Activated CD4-positive, alpha-beta T cell treated with anti-CD3 and anti-CD28 coated beads, Interleukin-2, amount 10 ng/mL, durations not matched to agents 7 days and 5 days (primary cell): ENCODE measurements at regions not wholly inside any gene's neighbourhood (a gene's known extent, or its start where the extent isn't known, plus 50 kb on each side); places are given as distances from the start of the nearest gene placed in this dataset.

Experiments
- CTCF ChIA-PET: fragments of 350-600 bp; sonication (Branson Sonifier 250); formaldehyde crosslinking; loops from one replicate; lab custom pipeline; 2021; ENCODE audit warnings: antibody characterized with exemption; lab: Charles Lee
- POLR2A ChIA-PET: fragments of 350-600 bp; sonication (Branson Sonifier 250); formaldehyde crosslinking; loops from one replicate; lab custom pipeline; 2021; ENCODE audit warnings: antibody characterized with exemption; lab: Charles Lee
- DNase-seq: peaks from one replicate; pipeline ENCODE4 v3.0.0-alpha.2; 2020
- H3K27ac Mint-ChIP-seq: one replicate; pipeline ENCODE4 v1.8.0; 2021; ENCODE audit warnings: mild to moderate bottlenecking, moderate library complexity, mixed read lengths
- H3K27me3 Mint-ChIP-seq: one replicate; pipeline ENCODE4 v1.8.0; 2021; ENCODE audit warnings: mixed read lengths
- H3K36me3 Mint-ChIP-seq: one replicate; pipeline ENCODE4 v1.8.0; 2021; ENCODE audit warnings: low read depth, mixed read lengths
- H3K4me1 Mint-ChIP-seq: one replicate; pipeline ENCODE4 v1.8.0; 2021; ENCODE audit warnings: mixed read lengths
- H3K4me3 Mint-ChIP-seq: one replicate; pipeline ENCODE4 v1.8.0; 2021; ENCODE audit warnings: mild to moderate bottlenecking, moderate library complexity, mixed read lengths
- H3K9me3 Mint-ChIP-seq: one replicate; pipeline ENCODE4 v1.8.0; 2021; ENCODE audit warnings: mixed read lengths

DNA sequence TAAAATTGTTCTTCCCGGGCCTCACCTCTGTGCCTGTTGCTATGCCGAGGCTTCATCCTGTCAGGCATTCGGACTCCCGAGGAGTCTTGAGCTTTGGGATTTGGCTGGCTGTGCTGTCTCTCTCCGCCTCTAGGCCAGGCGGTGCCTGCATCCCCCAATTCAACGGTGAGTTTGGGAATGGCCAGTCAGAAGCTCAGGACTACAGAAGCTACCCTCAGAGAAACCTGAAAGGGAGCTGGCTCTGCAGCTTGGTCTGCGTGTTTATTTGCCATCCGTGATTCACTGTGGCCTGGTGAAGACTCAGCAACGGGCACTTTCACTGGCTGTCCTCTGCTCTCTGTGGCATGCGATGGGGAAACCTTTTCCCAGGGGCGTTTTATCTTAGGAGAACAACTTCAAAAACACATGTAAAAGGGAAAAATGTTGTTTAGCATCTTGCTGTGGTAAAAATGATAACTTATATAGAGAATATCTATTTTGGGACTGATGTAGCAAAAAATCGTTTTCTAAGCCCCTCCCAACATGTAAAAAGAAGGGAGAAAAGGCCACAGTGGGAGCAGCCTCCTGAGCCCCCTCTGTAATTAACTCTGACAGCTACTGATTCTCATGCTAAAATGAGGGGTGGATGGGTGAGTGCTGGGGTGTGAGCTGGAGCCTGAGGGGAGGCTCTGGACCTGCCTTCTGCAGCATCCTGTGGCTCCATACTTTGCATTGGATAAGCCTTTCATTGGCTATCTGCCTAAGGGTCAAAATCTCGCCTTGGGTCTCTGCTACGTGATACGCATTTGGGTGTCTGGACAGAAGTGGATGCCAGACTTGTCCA, 103.4 kb upstream of the KLHL25 start:
- no peak for DNase-seq
- peaks cover 4% of the 10 kb centered on the region for H3K9me3 Mint-ChIP-seq
- POLR2A ChIA-PET, result no interaction called here
- CTCF ChIA-PET, result no interaction called here
- peaks cover 9% of the 10 kb centered on the region for H3K27me3 Mint-ChIP-seq
- no peaks in the 10 kb centered on the region for H3K36me3 Mint-ChIP-seq
- H3K27ac Mint-ChIP-seq, result no peak overlapping the region
- no peaks in the 10 kb centered on the region for H3K4me1 Mint-ChIP-seq
- no peak overlapping the region for H3K4me3 Mint-ChIP-seq

DNA sequence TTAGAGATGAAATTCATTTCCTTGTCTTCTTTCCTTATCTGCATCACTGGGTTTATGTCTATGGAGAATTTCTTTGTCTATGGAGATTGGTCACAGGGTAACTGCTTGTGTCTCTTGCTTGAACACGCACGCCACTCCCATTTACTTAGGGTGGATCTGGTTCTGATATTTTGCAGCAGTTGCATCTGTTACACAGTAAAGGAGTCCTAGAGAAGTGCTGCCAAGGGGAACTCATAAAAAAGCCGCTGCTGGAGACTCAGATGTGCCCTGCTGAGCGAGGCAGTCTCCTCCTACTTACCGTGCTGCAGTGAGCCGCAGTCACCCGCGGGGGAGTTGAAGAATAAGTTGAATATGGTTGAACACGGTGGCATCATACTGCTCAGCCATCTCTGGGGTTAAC, 105.2 kb upstream of the KLHL25 start:
- Mint-ChIP-seq H3K4me3 (no peak overlapping the region), H3K9me3 (peaks cover 4% of the 10 kb centered on the region), H3K27me3 (peaks cover 8% of the 10 kb centered on the region), H3K4me1 (no peaks in the 10 kb centered on the region), H3K27ac (no peak overlapping the region), H3K36me3 (no peaks in the 10 kb centered on the region)
- no peak for DNase-seq
- CTCF ChIA-PET, result no interaction called here
- POLR2A ChIA-PET, result no interaction called here

DNA sequence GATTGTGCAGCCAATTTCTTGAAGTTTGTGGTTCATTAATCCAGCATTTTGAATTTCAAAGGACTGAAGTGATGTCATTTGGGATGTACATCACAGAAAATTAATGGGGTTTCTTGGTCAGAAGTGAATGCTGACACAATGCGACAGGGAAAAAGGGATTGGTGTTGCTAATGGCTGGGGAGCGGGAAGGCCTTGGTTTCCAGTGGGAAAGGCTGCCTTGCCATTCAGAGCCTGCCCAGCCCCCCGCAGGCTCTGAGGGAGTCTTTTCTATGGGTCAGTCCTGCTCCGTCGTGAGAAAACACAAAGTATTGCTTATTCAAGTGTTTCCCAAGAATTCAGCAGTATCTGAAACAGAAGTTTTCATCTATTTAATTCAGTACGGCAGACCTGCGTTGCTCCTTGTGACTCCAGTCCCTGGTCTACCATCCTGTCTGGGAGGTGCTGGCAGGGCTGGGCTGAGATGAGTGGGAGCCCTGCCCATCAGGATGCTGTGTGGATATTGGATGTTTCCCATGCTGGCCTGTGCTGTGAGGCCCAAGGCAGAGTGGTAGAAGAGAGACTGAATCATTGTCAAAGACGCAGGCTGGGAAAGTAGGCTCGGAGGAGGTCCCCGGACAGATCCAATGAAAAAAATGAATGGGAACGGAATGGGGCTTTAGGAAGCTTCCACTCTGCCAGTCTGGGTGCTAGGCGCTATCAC, 111.2 kb upstream of the KLHL25 start:
- Mint-ChIP-seq H3K9me3 (no peaks in the 10 kb centered on the region), H3K27ac (no peak overlapping the region), H3K36me3 (no peaks in the 10 kb centered on the region), H3K27me3 (peaks cover 9% of the 10 kb centered on the region), H3K4me3 (no peak overlapping the region), H3K4me1 (no peaks in the 10 kb centered on the region)
- ChIA-PET CTCF (no interaction called here), POLR2A (no interaction called here)
- no peak for DNase-seq

DNA sequence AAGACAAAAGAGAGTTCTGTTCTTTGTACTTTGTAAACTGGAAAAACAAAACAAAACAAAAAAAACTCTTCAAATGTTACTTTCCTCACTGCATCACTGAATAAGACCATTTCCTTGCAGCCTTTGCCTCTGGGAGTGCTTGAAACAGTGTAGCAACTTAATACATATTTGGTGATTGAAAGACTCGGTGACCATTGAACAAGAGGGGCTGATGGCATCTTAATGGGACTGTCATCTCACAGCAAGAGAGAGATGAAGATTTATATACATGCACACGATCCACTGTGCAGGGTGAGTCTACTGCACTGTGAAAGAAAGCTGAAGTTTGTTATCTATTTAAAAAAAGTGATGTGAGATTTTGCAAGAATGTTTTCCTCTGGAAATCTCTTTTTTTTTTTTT, 111.9 kb upstream of the KLHL25 start:
- no peaks in the 10 kb centered on the region for H3K9me3 Mint-ChIP-seq
- no peak overlapping the region for H3K4me3 Mint-ChIP-seq
- peaks cover 9% of the 10 kb centered on the region for H3K27me3 Mint-ChIP-seq
- ChIA-PET CTCF (no interaction called here), POLR2A (no interaction called here)
- H3K27ac Mint-ChIP-seq, result no peak overlapping the region
- no peaks in the 10 kb centered on the region for H3K4me1 Mint-ChIP-seq
- no peak for DNase-seq
- H3K36me3 Mint-ChIP-seq, result no peaks in the 10 kb centered on the region

DNA sequence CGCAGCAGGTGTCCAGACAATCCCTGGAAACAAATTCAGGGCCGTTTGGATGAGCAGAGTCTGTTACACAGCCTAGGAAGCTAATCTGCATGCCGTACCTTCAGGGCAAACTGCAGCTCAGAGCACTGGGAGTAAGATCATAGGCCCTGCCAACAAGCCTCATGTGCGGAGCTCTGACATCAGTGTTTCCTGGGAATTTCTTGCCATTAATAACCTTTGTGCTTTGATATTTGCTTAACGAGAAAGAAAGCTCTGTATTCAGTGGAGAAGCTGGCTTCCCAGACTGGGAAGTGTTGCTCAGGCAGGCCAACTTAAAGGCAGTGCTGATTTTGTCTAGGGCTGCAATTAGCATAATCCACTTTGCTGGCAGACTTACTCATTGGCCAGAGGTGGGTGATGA, 116.1 kb upstream of the KLHL25 start:
- Mint-ChIP-seq H3K4me1 (no peaks in the 10 kb centered on the region), H3K4me3 (no peak overlapping the region), H3K27ac (no peak overlapping the region), H3K27me3 (peaks cover 3% of the 10 kb centered on the region), H3K9me3 (no peaks in the 10 kb centered on the region), H3K36me3 (no peaks in the 10 kb centered on the region)
- CTCF ChIA-PET, result interaction anchor here (0.6 kb wide), 2 partner anchors 32 to 484 kb away, joined by 3 read pairs; no protein-coding TSS in a partner anchor
- POLR2A ChIA-PET, result no interaction called here
- no peak for DNase-seq

DNA sequence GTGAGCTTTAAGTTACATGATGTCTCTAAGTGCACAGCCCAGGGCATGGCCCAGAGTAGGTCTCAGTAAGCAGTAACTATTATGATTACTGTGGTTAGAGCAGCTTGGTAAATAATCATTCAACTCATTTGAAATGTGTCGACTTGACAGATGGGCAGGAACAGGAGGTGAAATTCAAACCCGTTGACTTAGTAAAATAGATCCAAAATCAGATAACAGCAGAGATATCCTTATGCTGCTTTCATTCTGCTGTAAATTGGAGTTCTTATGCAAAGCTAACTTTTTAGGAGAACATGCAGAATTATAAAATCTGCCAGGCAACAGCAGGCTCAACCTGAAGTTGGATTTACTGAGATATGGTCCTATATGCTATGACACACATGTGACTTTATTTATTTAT, 118.7 kb upstream of the KLHL25 start:
- no peaks in the 10 kb centered on the region for H3K36me3 Mint-ChIP-seq
- CTCF ChIA-PET, result no interaction called here
- no peaks in the 10 kb centered on the region for H3K9me3 Mint-ChIP-seq

DNA sequence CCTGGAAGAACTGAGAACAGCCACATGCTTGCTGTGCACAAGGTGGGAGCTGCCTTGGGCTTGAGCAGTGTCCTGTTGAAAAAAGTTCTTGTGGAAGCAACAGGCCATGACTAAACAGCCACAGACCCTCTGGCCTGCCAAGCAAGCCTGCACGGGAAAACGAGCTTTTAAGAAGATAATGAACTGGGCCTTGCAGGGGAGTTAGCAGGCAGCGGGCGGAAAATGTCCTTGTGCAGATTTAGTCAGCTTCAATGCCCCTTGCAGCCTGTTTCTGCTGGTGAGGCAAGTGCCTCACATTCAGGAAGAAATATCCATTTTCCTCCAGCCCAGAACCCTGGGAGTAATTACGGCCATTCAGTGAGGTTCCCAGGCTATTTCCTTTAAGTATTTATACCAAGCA, 126.2 kb upstream of the KLHL25 start:
- no peaks in the 10 kb centered on the region for H3K9me3 Mint-ChIP-seq
- H3K4me1 Mint-ChIP-seq, result no peaks in the 10 kb centered on the region
- ChIA-PET CTCF (no interaction called here), POLR2A (no interaction called here)
- no peak overlapping the region for H3K27ac Mint-ChIP-seq
- H3K4me3 Mint-ChIP-seq, result no peak overlapping the region
- DNase-seq, result no peak
- H3K27me3 Mint-ChIP-seq, result no peaks in the 10 kb centered on the region
- H3K36me3 Mint-ChIP-seq, result no peaks in the 10 kb centered on the region

More for the DNA sequence above, 118.7 kb upstream of the KLHL25 start:
- no peaks in the 10 kb centered on the region for H3K27me3 Mint-ChIP-seq
- H3K4me3 Mint-ChIP-seq, result no peak overlapping the region
- POLR2A ChIA-PET, result no interaction called here
- H3K4me1 Mint-ChIP-seq, result no peaks in the 10 kb centered on the region
- H3K27ac Mint-ChIP-seq, result no peak overlapping the region
- no peak for DNase-seq

DNA sequence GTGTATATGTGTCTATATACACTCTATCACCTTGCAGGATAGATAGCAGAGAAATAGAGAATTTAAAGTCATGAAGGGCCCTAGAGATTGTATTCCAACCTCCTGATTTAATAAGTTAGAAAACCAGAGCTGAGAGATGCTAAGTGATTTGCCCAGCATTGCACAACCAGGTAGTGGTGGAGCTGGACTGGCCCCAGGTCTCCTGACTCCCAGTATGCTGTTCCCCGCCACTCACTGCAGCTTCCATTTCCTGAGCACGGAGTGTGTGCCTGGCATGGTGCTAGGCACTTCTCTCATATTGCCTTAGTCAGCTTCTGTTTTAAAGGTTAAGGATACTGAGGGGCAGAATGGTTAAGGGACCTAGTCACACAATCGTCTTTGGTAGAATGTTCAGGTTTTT, 129.4 kb upstream of the KLHL25 start:
- Mint-ChIP-seq H3K4me1 (peaks cover 10% of the 10 kb centered on the region), H3K27ac (no peak overlapping the region), H3K27me3 (no peaks in the 10 kb centered on the region), H3K4me3 (no peak overlapping the region), H3K9me3 (no peaks in the 10 kb centered on the region), H3K36me3 (no peaks in the 10 kb centered on the region)
- no peak for DNase-seq
- POLR2A ChIA-PET, result no interaction called here
- CTCF ChIA-PET, result no interaction called here

DNA sequence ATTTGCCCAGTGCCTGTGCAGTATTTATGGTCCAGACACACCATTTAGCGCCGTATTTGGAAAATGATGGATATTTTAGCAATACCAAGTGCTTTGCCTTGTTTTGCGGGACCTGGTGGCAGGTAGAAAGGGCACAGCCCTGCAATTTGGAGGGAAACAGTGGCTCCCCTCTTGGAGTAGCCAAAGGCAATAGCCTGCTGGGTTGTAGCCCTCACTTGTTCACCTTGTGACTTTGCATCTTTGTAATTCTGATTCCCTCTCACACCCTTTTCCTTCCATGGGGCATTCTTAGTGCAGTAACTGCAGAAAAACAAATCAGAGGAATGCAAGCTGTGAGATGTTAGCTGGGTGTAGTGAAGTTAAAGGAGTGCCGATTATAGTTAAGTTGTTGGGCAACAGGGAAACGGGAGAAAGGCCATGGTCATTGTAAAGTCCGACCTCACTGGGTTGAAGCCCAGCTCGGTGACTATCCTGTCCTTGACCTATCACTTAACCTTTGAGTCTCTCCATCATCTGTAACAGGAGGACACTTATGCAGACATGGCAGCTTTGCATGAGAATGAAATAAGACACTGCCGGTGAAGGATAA, 131.0 kb upstream of the KLHL25 start:
- DNase-seq, result no peak
- Mint-ChIP-seq H3K36me3 (no peaks in the 10 kb centered on the region), H3K4me1 (peaks cover 10% of the 10 kb centered on the region), H3K27ac (no peak overlapping the region), H3K9me3 (no peaks in the 10 kb centered on the region), H3K4me3 (no peak overlapping the region), H3K27me3 (no peaks in the 10 kb centered on the region)
- ChIA-PET POLR2A (no interaction called here), CTCF (no interaction called here)

DNA sequence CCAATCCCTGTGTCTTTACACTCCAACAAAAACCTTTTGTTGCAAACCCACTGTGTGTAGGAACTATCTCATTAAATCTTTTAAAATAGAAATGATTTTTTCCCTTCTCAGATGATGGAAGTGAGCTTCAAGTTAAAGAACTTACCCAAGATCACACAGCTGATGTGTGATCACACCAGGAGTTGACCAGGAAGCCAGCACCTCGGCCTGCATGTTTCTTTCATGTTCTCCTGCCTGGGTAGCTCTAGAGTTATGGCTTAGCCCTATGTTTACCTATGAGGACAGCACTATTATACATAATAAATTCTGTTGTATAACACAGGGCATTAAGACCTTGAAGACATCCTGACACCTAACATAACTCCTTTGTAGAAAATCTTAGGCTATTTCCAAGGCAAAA, 132.1 kb upstream of the KLHL25 start:
- H3K4me1 Mint-ChIP-seq, result peaks cover 10% of the 10 kb centered on the region
- H3K27ac Mint-ChIP-seq, result no peak overlapping the region
- no peaks in the 10 kb centered on the region for H3K27me3 Mint-ChIP-seq
- no peaks in the 10 kb centered on the region for H3K9me3 Mint-ChIP-seq
- H3K4me3 Mint-ChIP-seq, result no peak overlapping the region
- POLR2A ChIA-PET, result no interaction called here
- CTCF ChIA-PET, result no interaction called here
- no peaks in the 10 kb centered on the region for H3K36me3 Mint-ChIP-seq
- no peak for DNase-seq

DNA sequence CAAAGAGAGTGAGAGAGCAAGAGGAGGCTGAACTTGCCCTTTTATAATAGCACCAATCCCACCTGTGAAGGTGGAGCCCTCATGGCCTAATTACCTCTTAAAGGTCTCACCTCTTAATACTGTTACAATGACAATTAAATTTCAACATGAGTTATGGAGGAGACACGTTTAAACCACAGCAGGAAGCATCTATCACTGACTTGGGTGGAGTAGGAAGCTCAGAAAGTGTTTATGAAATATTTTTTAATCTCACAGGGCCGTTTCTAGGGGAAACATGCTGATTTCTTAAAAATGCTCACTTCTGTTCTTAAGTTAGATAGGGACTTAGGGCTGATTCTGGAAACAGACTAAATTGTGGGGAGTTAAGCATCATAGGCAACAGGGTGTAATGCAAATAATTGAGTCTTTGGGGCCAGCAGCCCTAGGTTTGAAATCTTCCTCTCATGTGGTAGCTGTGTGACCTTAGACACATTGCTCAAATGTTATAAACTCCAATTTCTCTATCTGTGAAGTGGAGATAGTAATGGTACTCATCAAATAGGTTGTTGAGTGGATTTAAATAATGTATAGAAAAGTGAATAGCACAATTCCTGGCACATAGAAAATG, 133.3 kb upstream of the KLHL25 start:
- ChIA-PET CTCF (no interaction called here), POLR2A (no interaction called here)
- H3K27me3 Mint-ChIP-seq, result no peaks in the 10 kb centered on the region
- DNase-seq, result no peak
- H3K36me3 Mint-ChIP-seq, result no peaks in the 10 kb centered on the region
- H3K4me3 Mint-ChIP-seq, result no peak overlapping the region
- H3K4me1 Mint-ChIP-seq, result peaks cover 10% of the 10 kb centered on the region
- H3K9me3 Mint-ChIP-seq, result no peaks in the 10 kb centered on the region
- H3K27ac Mint-ChIP-seq, result no peak overlapping the region

DNA sequence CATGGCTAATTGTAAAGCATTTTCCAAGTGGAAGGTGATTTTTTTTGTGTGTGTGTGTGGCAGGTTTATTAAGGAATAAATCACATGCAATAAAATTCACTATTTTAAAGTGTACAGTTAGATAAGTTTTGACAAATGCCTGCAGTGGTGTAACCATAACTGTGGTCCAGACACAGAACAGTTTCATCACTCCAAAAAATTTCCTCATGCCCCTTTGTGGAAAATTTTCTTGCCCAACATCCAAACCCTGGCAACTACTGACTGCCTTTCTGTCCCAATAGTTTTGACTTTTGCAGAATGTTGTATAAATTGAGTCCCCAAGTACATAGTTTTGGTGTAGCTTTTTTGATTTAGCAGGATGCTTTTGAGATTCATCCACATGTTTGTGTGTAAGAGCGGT, 135.1 kb upstream of the KLHL25 start:
- Mint-ChIP-seq H3K27me3 (no peaks in the 10 kb centered on the region), H3K4me3 (no peak overlapping the region), H3K27ac (no peak overlapping the region), H3K9me3 (no peaks in the 10 kb centered on the region), H3K4me1 (peaks cover 10% of the 10 kb centered on the region), H3K36me3 (no peaks in the 10 kb centered on the region)
- POLR2A ChIA-PET, result no interaction called here
- no peak for DNase-seq
- CTCF ChIA-PET, result no interaction called here

DNA sequence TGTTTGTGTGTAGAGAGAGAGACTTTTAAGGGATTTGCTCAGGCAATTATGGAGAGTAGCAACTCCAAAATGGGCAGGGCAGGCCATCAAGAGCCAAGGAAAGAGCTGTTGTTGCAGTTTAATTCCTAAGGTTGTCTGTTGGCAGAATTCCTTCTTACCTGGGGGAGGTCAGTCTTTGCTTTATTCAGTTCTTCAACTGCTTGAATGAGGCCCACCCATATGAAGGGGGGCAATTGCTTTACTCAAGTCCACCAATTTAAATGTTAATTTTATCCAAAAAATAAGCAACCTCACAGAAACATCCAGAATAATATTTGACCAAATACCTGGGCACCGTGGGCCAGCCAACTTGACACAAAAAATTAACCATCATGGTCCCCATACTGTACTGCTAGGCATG, 137.7 kb upstream of the KLHL25 start:
- POLR2A ChIA-PET, result no interaction called here
- Mint-ChIP-seq H3K27ac (no peak overlapping the region), H3K9me3 (no peaks in the 10 kb centered on the region), H3K4me1 (peaks cover 10% of the 10 kb centered on the region), H3K36me3 (no peaks in the 10 kb centered on the region), H3K27me3 (no peaks in the 10 kb centered on the region), H3K4me3 (no peak overlapping the region)
- DNase-seq, result no peak
- CTCF ChIA-PET, result no interaction called here
